Trophoblast cell (in vitro differentiated cells and primary cell): ENCODE measurements at regions not wholly inside any gene's neighbourhood (a gene's known extent, or its start where the extent isn't known, plus 50 kb on each side); places are given as distances from the start of the nearest gene placed in this dataset.

Experiments used
- DNase-seq, 2 donors: peaks; one replicate each; pipeline ENCODE4 v3.0.0-alpha.2; 2016
- H2AFZ ChIP-seq: 2 replicates; pipeline ENCODE4 v1.6.1; 2013; ENCODE audit warnings: low read length, moderate library complexity, mild to moderate bottlenecking; ENCODE audit not compliant: insufficient read depth, poor library complexity
- H2AK5ac ChIP-seq: 2 replicates; pipeline ENCODE4 v1.6.1; 2013; ENCODE audit warnings: mild to moderate bottlenecking, low read length
- H2BK120ac ChIP-seq: 2 replicates; pipeline ENCODE4 v1.6.1; 2013; ENCODE audit warnings: low read length, mild to moderate bottlenecking, moderate library complexity; ENCODE audit not compliant: insufficient read depth, poor library complexity
- H2BK12ac ChIP-seq: 2 replicates; pipeline ENCODE4 v1.6.1; 2013; ENCODE audit warnings: mild to moderate bottlenecking, low read length, moderate library complexity
- H2BK5ac ChIP-seq: 2 replicates; pipeline ENCODE4 v1.6.1; 2013; ENCODE audit warnings: low read length, low read depth, moderate library complexity, mild to moderate bottlenecking; ENCODE audit not compliant: poor library complexity
- H3K14ac ChIP-seq: 2 replicates; pipeline ENCODE4 v1.6.1; 2013; ENCODE audit warnings: mild to moderate bottlenecking, low read length
- H3K18ac ChIP-seq: 2 replicates; pipeline ENCODE4 v1.6.1; 2013; ENCODE audit warnings: mild to moderate bottlenecking, low read length
- H3K23ac ChIP-seq: 2 replicates; pipeline ENCODE4 v1.6.1; 2013; ENCODE audit warnings: low read length
- H3K27ac ChIP-seq: 2 replicates; pipeline ENCODE4 v1.5.1; 2013; ENCODE audit warnings: low read depth, mild to moderate bottlenecking, inconsistent platforms, low read length, moderate library complexity
- H3K27me3 ChIP-seq: 2 replicates; pipeline ENCODE4 v1.6.1; 2013; ENCODE audit warnings: inconsistent platforms, mild to moderate bottlenecking, low read length, moderate library complexity; ENCODE audit not compliant: insufficient read depth
- H3K36me3 ChIP-seq, 2 experiments: 1 replicate in 1 of 2; 2 replicates in 1 of 2; pipeline ENCODE4 v1.6.1; 2013; ENCODE audit warnings: low read length in 2 of 2, mild to moderate bottlenecking in 2 of 2, moderate library complexity in 1 of 2; ENCODE audit not compliant: insufficient read depth in 2 of 2, control insufficient read depth in 1 of 2
- H3K4ac ChIP-seq: 2 replicates; pipeline ENCODE4 v1.6.1; 2013; ENCODE audit warnings: low read depth, mild to moderate bottlenecking, low read length, moderate library complexity
- H3K4me1 ChIP-seq, 2 experiments: 1 replicate in 1 of 2; 2 replicates in 1 of 2; pipeline ENCODE4 v1.6.1; 2013; ENCODE audit warnings: low read length in 2 of 2, mild to moderate bottlenecking in 2 of 2, moderate library complexity in 1 of 2; ENCODE audit not compliant: insufficient read depth in 2 of 2, control insufficient read depth in 1 of 2
- H3K4me2 ChIP-seq: 2 replicates; pipeline ENCODE4 v1.6.1; 2013; ENCODE audit warnings: inconsistent platforms, mild to moderate bottlenecking, low read length, moderate library complexity
- H3K4me3 ChIP-seq: 2 replicates; pipeline ENCODE4 v1.5.1; 2013; ENCODE audit warnings: mild to moderate bottlenecking, low read depth, low read length, inconsistent platforms
- H3K79me1 ChIP-seq: one replicate; pipeline ENCODE4 v1.6.1; 2013; ENCODE audit warnings: low read length
- H3K79me2 ChIP-seq: 2 replicates; pipeline ENCODE4 v1.6.1; 2013; ENCODE audit warnings: low read length, mild to moderate bottlenecking; ENCODE audit not compliant: control insufficient read depth, insufficient read depth, poor library complexity
- H3K9ac ChIP-seq: 2 replicates; pipeline ENCODE4 v1.6.1; 2013; ENCODE audit warnings: mild to moderate bottlenecking, low read length
- H3K9me3 ChIP-seq: 2 replicates; pipeline ENCODE4 v1.6.1; 2013; ENCODE audit warnings: low read depth, mild to moderate bottlenecking, control low read depth, inconsistent platforms, low read length; ENCODE audit not compliant: insufficient read depth
- H4K12ac ChIP-seq: 2 replicates; pipeline ENCODE4 v1.6.1; 2013; ENCODE audit warnings: low read depth, mild to moderate bottlenecking, low read length, moderate library complexity
- H4K8ac ChIP-seq: 2 replicates; pipeline ENCODE4 v1.6.1; 2013; ENCODE audit warnings: low read depth, mild to moderate bottlenecking, low read length, moderate library complexity
- H4K91ac ChIP-seq: one replicate; pipeline ENCODE4 v1.6.1; 2013; ENCODE audit warnings: low read depth, mild to moderate bottlenecking, low read length, moderate library complexity
- WGBS: extraction: QIAGEN DNeasy Blood & Tissue Kit; methylation state at CpG from one replicate; pipeline ENCODE4 v1.1.7; 2013; ENCODE audit warnings: missing lambda C conversion rate; ENCODE audit not compliant: insufficient read length, insufficient coverage; ENCODE audit errors: extremely low coverage; 5-methylcytosine and 5-hydroxymethylcytosine counted together

- H3K14ac ChIP-seq = no peak overlapping the region
- H2AK5ac ChIP-seq = no peak overlapping the region
- no peak overlapping the region for H2BK12ac ChIP-seq
- no peak overlapping the region for H3K18ac ChIP-seq
- no CpG with 5 or more reads among the region's 1 CpG for WGBS
- no peak overlapping the region for H2AFZ ChIP-seq
- H3K36me3 ChIP-seq = no peaks in the 10 kb centered on the region
- no peak overlapping the region for H4K12ac ChIP-seq
- no peak overlapping the region for H3K9ac ChIP-seq
- H3K27ac ChIP-seq = no peak overlapping the region
- H3K4me2 ChIP-seq = no peak overlapping the region
- H3K4me3 ChIP-seq = no peak overlapping the region
- no peak overlapping the region for H3K23ac ChIP-seq
- H3K4me1 ChIP-seq = no peaks in the 10 kb centered on the region
- peak in 1 of 2 donors; percentile 43 for DNase-seq
- H4K8ac ChIP-seq = no peak overlapping the region
- no peak overlapping the region for H4K91ac ChIP-seq
- H3K4ac ChIP-seq = no peak overlapping the region
- H3K9me3 ChIP-seq = no peaks in the 10 kb centered on the region
- H3K27me3 ChIP-seq = no peaks in the 10 kb centered on the region
- H2BK120ac ChIP-seq = no peak overlapping the region
- H3K79me2 ChIP-seq = no peaks in the 10 kb centered on the region
- no peak overlapping the region for H2BK5ac ChIP-seq
- no peaks in the 10 kb centered on the region for H3K79me1 ChIP-seq
These were observed 178.2 kb upstream of the EPHA4 start for GRCh38 chr2:221750316-221750715.

GRCh38 chr2:221747289-221747972 lies 175.3 kb upstream of the EPHA4 start:
- no CpG with 5 or more reads among the region's 3 CpGs for WGBS
- Histone ChIP-seq H3K79me1 (no peaks in the 10 kb centered on the region), H3K4me1 (no peaks in the 10 kb centered on the region), H3K4me2 (no peak overlapping the region), H3K4ac (no peak overlapping the region), H3K9ac (no peak overlapping the region), H2AK5ac (no peak overlapping the region), H3K27me3 (no peaks in the 10 kb centered on the region), H2BK120ac (no peak overlapping the region), H3K79me2 (no peaks in the 10 kb centered on the region), H3K14ac (no peak overlapping the region), H3K9me3 (no peaks in the 10 kb centered on the region), H3K27ac (no peak overlapping the region), H4K12ac (no peak overlapping the region), H3K36me3 (no peaks in the 10 kb centered on the region), H4K91ac (no peak overlapping the region), H3K23ac (no peak overlapping the region), H2AFZ (no peak overlapping the region), H3K4me3 (no peak overlapping the region), H3K18ac (no peak overlapping the region), H2BK12ac (no peak overlapping the region), H4K8ac (no peak overlapping the region), H2BK5ac (no peak overlapping the region)
- no peak for DNase-seq

DNA sequence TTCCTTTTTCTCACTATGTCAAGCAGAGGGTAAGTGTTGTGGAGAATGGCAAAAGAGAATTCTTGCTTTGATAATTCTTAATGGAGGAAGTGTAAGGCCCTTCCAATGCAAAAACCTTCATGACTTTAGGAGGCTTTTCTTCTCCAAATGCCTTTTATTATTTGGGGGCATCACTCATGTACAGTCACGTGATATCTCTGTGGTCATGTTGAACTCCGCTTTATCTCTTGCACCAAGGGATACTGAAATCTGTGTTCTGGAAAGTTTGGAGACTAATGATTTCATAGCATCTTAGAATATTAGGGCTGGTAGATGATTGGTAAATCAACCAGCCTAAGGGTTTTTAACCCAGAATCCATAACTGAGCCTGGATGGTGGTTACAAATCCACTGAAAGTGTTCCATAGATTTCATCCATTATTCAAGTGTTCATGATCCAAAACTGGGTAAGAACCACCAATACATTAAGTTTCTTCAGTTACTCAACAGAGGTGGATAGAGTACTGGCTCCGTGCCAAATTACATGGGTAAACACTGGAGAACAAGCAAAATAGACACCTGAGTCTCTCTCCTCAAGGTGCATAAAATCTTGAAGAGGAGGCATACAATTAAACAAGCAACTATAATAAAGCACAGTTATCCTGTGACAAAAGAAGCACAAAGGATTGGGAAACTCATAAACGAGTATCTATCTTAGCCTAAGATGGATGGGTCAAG lies 169.6 kb upstream of the EPHA4 start:
- Histone ChIP-seq H3K27me3 (no peaks in the 10 kb centered on the region), H2AK5ac (no peak overlapping the region), H2BK12ac (no peak overlapping the region), H4K8ac (no peak overlapping the region), H3K4me1 (no peaks in the 10 kb centered on the region), H3K14ac (no peak overlapping the region), H2BK5ac (no peak overlapping the region), H2BK120ac (no peak overlapping the region), H3K79me1 (no peaks in the 10 kb centered on the region), H3K27ac (no peak overlapping the region), H3K4ac (no peak overlapping the region), H3K36me3 (no peaks in the 10 kb centered on the region), H3K9ac (no peak overlapping the region), H3K79me2 (no peaks in the 10 kb centered on the region), H3K23ac (no peak overlapping the region), H3K4me2 (no peak overlapping the region), H3K4me3 (no peak overlapping the region), H4K91ac (no peak overlapping the region), H3K9me3 (no peaks in the 10 kb centered on the region), H2AFZ (no peak overlapping the region), H4K12ac (no peak overlapping the region), H3K18ac (no peak overlapping the region)
- no CpG with 5 or more reads among the region's 4 CpGs for WGBS
- DNase-seq = no peak

- Histone ChIP-seq H2AFZ (no peak overlapping the region), H3K27me3 (no peaks in the 10 kb centered on the region), H3K4me2 (no peak overlapping the region), H2BK120ac (no peak overlapping the region), H4K12ac (no peak overlapping the region), H3K27ac (no peak overlapping the region), H2AK5ac (no peak overlapping the region), H3K14ac (no peak overlapping the region), H3K4me1 (no peaks in the 10 kb centered on the region), H3K4ac (no peak overlapping the region), H2BK12ac (no peak overlapping the region), H4K8ac (no peak overlapping the region), H3K36me3 (no peaks in the 10 kb centered on the region), H3K23ac (no peak overlapping the region), H3K4me3 (no peak overlapping the region), H4K91ac (no peak overlapping the region), H3K79me2 (no peaks in the 10 kb centered on the region), H3K79me1 (no peaks in the 10 kb centered on the region), H3K18ac (no peak overlapping the region), H2BK5ac (no peak overlapping the region), H3K9ac (no peak overlapping the region), H3K9me3 (no peaks in the 10 kb centered on the region)
- WGBS = no CpG with 5 or more reads among the region's 3 CpGs
- peak; percentile 13 to 83 for DNase-seq
These were observed 159.5 kb upstream of the EPHA4 start for GRCh38 chr2:221731432-221732145.
